T-cell (primary cell): ENCODE measurements at regions not wholly inside any gene's neighbourhood (a gene's known extent, or its start where the extent isn't known, plus 50 kb on each side); places are given as distances from the start of the nearest gene placed in this dataset.

ENCODE experiments used
- ATAC-seq, 4 experiments: fragments of 200-7000 bp in 3 of 4; fragments of 150-1000 bp in 1 of 4; cut with Tn5 transposase; replicated peaks in 1 of 4; 1 replicate in 3 of 4; 2 replicates in 1 of 4; pipeline ENCODE4 v1.10.0; 2021; ENCODE audit warnings: moderate library complexity in 3 of 4, mild to moderate bottlenecking in 2 of 4, moderate number of reproducible peaks in 1 of 4
- CTCF ChIA-PET, 2 donors: fragments of 300-600 bp; sonication (Branson Sonifier 250); formaldehyde crosslinking; loops; one replicate each; lab custom pipeline; 2022; ENCODE audit warnings: antibody characterized with exemption in 2 of 2; lab: Charles Lee
- POLR2A ChIA-PET, 2 donors: fragments of 300-600 bp; sonication (Branson Sonifier 250); formaldehyde crosslinking; loops; one replicate each; lab custom pipeline; 2022; ENCODE audit warnings: antibody characterized with exemption in 2 of 2; lab: Charles Lee
- DNase-seq, 35 experiments: peaks; one replicate each; pipeline versions ENCODE4 v3.0.0 to v3.0.0-alpha.2; 2013 to 2023
- H3K27ac ChIP-seq: one replicate; pipeline ENCODE4 v1.5.1; 2013; ENCODE audit warnings: low read length
- H3K27me3 ChIP-seq, 2 experiments: replicated peaks in 1 of 2; 1 replicate in 1 of 2; 2 replicates in 1 of 2; pipeline versions ENCODE4 v1.6.1 to v1.7.0; 2013; ENCODE audit warnings: low read length in 1 of 2, mixed read lengths in 1 of 2; ENCODE audit not compliant: control insufficient read depth in 2 of 2, insufficient read depth in 2 of 2; ENCODE audit errors: extremely low read depth in 1 of 2
- H3K36me3 ChIP-seq, 2 donors: 1 replicate in 1 of 2; 2 replicates in 1 of 2; pipeline versions ENCODE4 v1.6.1 to v1.7.0; 2013; ENCODE audit warnings: low read length in 1 of 2; ENCODE audit not compliant: control insufficient read depth in 2 of 2, insufficient read depth in 1 of 2; ENCODE audit errors: extremely low read depth in 1 of 2
- H3K4me1 ChIP-seq, 2 experiments: 1 replicate in 1 of 2; 2 replicates in 1 of 2; pipeline versions ENCODE4 v1.6.1 to v1.7.0; 2013; ENCODE audit warnings: low read length in 2 of 2, mixed read lengths in 1 of 2; ENCODE audit not compliant: insufficient read depth in 2 of 2, control insufficient read depth in 1 of 2; ENCODE audit errors: extremely low read depth in 1 of 2
- H3K4me3 ChIP-seq, 2 donors: 1 replicate in 1 of 2; 2 replicates in 1 of 2; pipeline versions ENCODE4 v1.5.1 to v1.7.0; 2013; ENCODE audit warnings: mild to moderate bottlenecking in 2 of 2, low read length in 1 of 2, moderate library complexity in 1 of 2; ENCODE audit not compliant: control insufficient read depth in 1 of 2; ENCODE audit errors: extremely low read depth in 1 of 2
- H3K9me3 ChIP-seq: 2 replicates; pipeline ENCODE4 v1.7.0; 2013
- H3K27ac Mint-ChIP-seq, 2 donors: one replicate each; pipeline ENCODE4 v1.8.0; 2020 to 2021; ENCODE audit warnings: mild to moderate bottlenecking in 2 of 2, mixed read lengths in 2 of 2
- H3K27me3 Mint-ChIP-seq, 2 donors: one replicate each; pipeline ENCODE4 v1.8.0; 2021 to 2022; ENCODE audit warnings: mixed read lengths in 2 of 2
- H3K36me3 Mint-ChIP-seq: one replicate; pipeline ENCODE4 v1.8.0; 2021; ENCODE audit warnings: mixed read lengths
- H3K4me1 Mint-ChIP-seq, 3 donors: one replicate each; pipeline ENCODE4 v1.8.0; 2020 to 2022; ENCODE audit warnings: mixed read lengths in 3 of 3, mild to moderate bottlenecking in 1 of 3
- H3K4me3 Mint-ChIP-seq, 3 donors: one replicate each; pipeline ENCODE4 v1.8.0; 2020 to 2022; ENCODE audit warnings: mild to moderate bottlenecking in 3 of 3, mixed read lengths in 3 of 3, moderate library complexity in 3 of 3
- H3K9me3 Mint-ChIP-seq, 3 donors: one replicate each; pipeline ENCODE4 v1.8.0; 2020 to 2022; ENCODE audit warnings: mixed read lengths in 3 of 3
- WGBS: methylation state at CpG from one replicate; pipeline ENCODE4 v1.1.5; 2013; ENCODE audit warnings: missing lambda C conversion rate; ENCODE audit not compliant: insufficient coverage; 5-methylcytosine and 5-hydroxymethylcytosine counted together

GRCh38 chr5:136605638-136606037 lies 240.3 kb upstream of the TRPC7 start:
- Mint-ChIP-seq H3K9me3 (peaks cover 7 to 38% (median 14%) of the 10 kb centered on the region in 3 donors), H3K4me3 (no peak overlapping the region), H3K27ac (no peak overlapping the region), H3K4me1 (no peaks in the 10 kb centered on the region), H3K36me3 (no peaks in the 10 kb centered on the region), H3K27me3 (no peaks in the 10 kb centered on the region)
- ChIA-PET POLR2A (no interaction called here), CTCF (no interaction called here)
- Histone ChIP-seq H3K4me1 (no peaks in the 10 kb centered on the region), H3K9me3 (no peaks in the 10 kb centered on the region), H3K27ac (no peak overlapping the region), H3K27me3 (no peaks in the 10 kb centered on the region), H3K4me3 (no peak overlapping the region), H3K36me3 (no peaks in the 10 kb centered on the region)
- DNase-seq (no peak), ATAC-seq (no peak)
- no CpG with 5 or more reads among the region's 1 CpG for WGBS

- H3K36me3 ChIP-seq: no peaks in the 10 kb centered on the region
- no peaks in the 10 kb centered on the region for H3K4me1 ChIP-seq
- ATAC-seq (no peak), DNase-seq (no peak)
- no peak overlapping the region for H3K27ac Mint-ChIP-seq
- no peak overlapping the region for H3K27ac ChIP-seq
- H3K4me1 Mint-ChIP-seq: no peaks in the 10 kb centered on the region
- no peaks in the 10 kb centered on the region for H3K27me3 ChIP-seq
- WGBS: 89% methylated on average over 1 of the region's 1 CpG
- H3K36me3 Mint-ChIP-seq: no peaks in the 10 kb centered on the region
- H3K4me3 ChIP-seq: no peak overlapping the region
- H3K4me3 Mint-ChIP-seq: no peak overlapping the region
- POLR2A ChIA-PET: no interaction called here
- peaks cover 2% of the 10 kb centered on the region for H3K9me3 ChIP-seq
- H3K27me3 Mint-ChIP-seq: no peaks in the 10 kb centered on the region
- CTCF ChIA-PET: no interaction called here
- peaks cover 15 to 37% (median 15%) of the 10 kb centered on the region in 3 donors for H3K9me3 Mint-ChIP-seq
Observed at GRCh38 chr5:136600306-136600705, 235.0 kb upstream of the TRPC7 start.

GRCh38 chr5:136598802-136599404 lies 233.6 kb upstream of the TRPC7 start:
- no peak for ATAC-seq
- H3K27ac ChIP-seq: no peak overlapping the region
- DNase-seq: no peak
- no peak overlapping the region for H3K4me3 ChIP-seq
- H3K36me3 ChIP-seq: no peaks in the 10 kb centered on the region
- H3K9me3 Mint-ChIP-seq: peaks cover 10 to 32% (median 15%) of the 10 kb centered on the region in 3 donors
- POLR2A ChIA-PET: no interaction called here
- no peaks in the 10 kb centered on the region for H3K27me3 Mint-ChIP-seq
- CTCF ChIA-PET: no interaction called here
- no peaks in the 10 kb centered on the region for H3K4me1 ChIP-seq
- peaks cover 2% of the 10 kb centered on the region for H3K9me3 ChIP-seq
- H3K4me3 Mint-ChIP-seq: no peak overlapping the region
- no peak overlapping the region for H3K27ac Mint-ChIP-seq
- H3K27me3 ChIP-seq: no peaks in the 10 kb centered on the region
- no peaks in the 10 kb centered on the region for H3K36me3 Mint-ChIP-seq
- 50% methylated on average over 1 of the region's 3 CpGs for WGBS
- H3K4me1 Mint-ChIP-seq: no peaks in the 10 kb centered on the region

GRCh38 chr5:136594416-136594815 lies 229.1 kb upstream of the TRPC7 start:
- H3K27ac ChIP-seq: no peak overlapping the region
- no peaks in the 10 kb centered on the region for H3K27me3 ChIP-seq
- no peaks in the 10 kb centered on the region for H3K27me3 Mint-ChIP-seq
- no peak for DNase-seq
- no peaks in the 10 kb centered on the region for H3K4me1 Mint-ChIP-seq
- no peak for ATAC-seq
- H3K36me3 ChIP-seq: no peaks in the 10 kb centered on the region
- no peaks in the 10 kb centered on the region for H3K4me1 ChIP-seq
- H3K36me3 Mint-ChIP-seq: no peaks in the 10 kb centered on the region
- H3K9me3 ChIP-seq: no peaks in the 10 kb centered on the region
- no peak overlapping the region for H3K4me3 Mint-ChIP-seq
- no peak overlapping the region for H3K27ac Mint-ChIP-seq
- ChIA-PET POLR2A (no interaction called here), CTCF (no interaction called here)
- peaks cover 5 to 17% (median 12%) of the 10 kb centered on the region in 3 donors for H3K9me3 Mint-ChIP-seq
- H3K4me3 ChIP-seq: no peak overlapping the region
- no CpG with 5 or more reads among the region's 2 CpGs for WGBS

GRCh38 chr5:136590581-136590980 lies 225.2 kb upstream of the TRPC7 start:
- Histone ChIP-seq H3K36me3 (no peaks in the 10 kb centered on the region), H3K4me3 (no peak overlapping the region), H3K4me1 (no peaks in the 10 kb centered on the region), H3K27ac (no peak overlapping the region), H3K27me3 (no peaks in the 10 kb centered on the region), H3K9me3 (no peaks in the 10 kb centered on the region)
- Mint-ChIP-seq H3K4me3 (no peak overlapping the region), H3K4me1 (no peaks in the 10 kb centered on the region), H3K9me3 (peaks cover 5 to 14% (median 5%) of the 10 kb centered on the region in 3 donors), H3K36me3 (no peaks in the 10 kb centered on the region), H3K27ac (no peak overlapping the region), H3K27me3 (no peaks in the 10 kb centered on the region)
- CTCF ChIA-PET: no interaction called here
- POLR2A ChIA-PET: no interaction called here
- ATAC-seq (no peak), DNase-seq (no peak)
- no CpG with 5 or more reads among the region's 1 CpG for WGBS

GRCh38 chr5:136586196-136586595 lies 220.9 kb upstream of the TRPC7 start:
- Mint-ChIP-seq H3K27ac (no peak overlapping the region), H3K9me3 (peaks cover 3 to 11% (median 7%) of the 10 kb centered on the region in 3 donors)
- POLR2A ChIA-PET: no interaction called here

GRCh38 chr5:136584474-136584873 lies 219.1 kb upstream of the TRPC7 start:
- no peaks in the 10 kb centered on the region for H3K27me3 ChIP-seq
- H3K27ac ChIP-seq: no peak overlapping the region
- H3K27me3 Mint-ChIP-seq: no peaks in the 10 kb centered on the region
- DNase-seq (no peak), ATAC-seq (no peak)
- no peak overlapping the region for H3K27ac Mint-ChIP-seq
- H3K4me1 Mint-ChIP-seq: no peaks in the 10 kb centered on the region
- H3K36me3 ChIP-seq: no peaks in the 10 kb centered on the region
- POLR2A ChIA-PET: no interaction called here
- H3K4me3 ChIP-seq: no peak overlapping the region
- H3K4me3 Mint-ChIP-seq: no peak overlapping the region
- CTCF ChIA-PET: no interaction called here
- H3K36me3 Mint-ChIP-seq: no peaks in the 10 kb centered on the region
- WGBS: 50% methylated on average over 1 of the region's 4 CpGs
- no peaks in the 10 kb centered on the region for H3K4me1 ChIP-seq
- H3K9me3 Mint-ChIP-seq: peaks cover 2 to 8% (median 4%) of the 10 kb centered on the region in 3 donors
- no peaks in the 10 kb centered on the region for H3K9me3 ChIP-seq

More at GRCh38 chr5:136586196-136586595, 220.9 kb upstream of the TRPC7 start:
- Mint-ChIP-seq H3K4me1 (no peaks in the 10 kb centered on the region), H3K27me3 (no peaks in the 10 kb centered on the region), H3K4me3 (no peak overlapping the region), H3K36me3 (no peaks in the 10 kb centered on the region)
- Histone ChIP-seq H3K27ac (no peak overlapping the region), H3K4me1 (no peaks in the 10 kb centered on the region), H3K27me3 (no peaks in the 10 kb centered on the region), H3K36me3 (no peaks in the 10 kb centered on the region), H3K4me3 (no peak overlapping the region), H3K9me3 (no peaks in the 10 kb centered on the region)
- ATAC-seq (no peak), DNase-seq (no peak)
- CTCF ChIA-PET: no interaction called here
- WGBS: no CpG with 5 or more reads among the region's 2 CpGs
